Right renal pelvis (tissue), 4 donors: ENCODE measurements at regions not wholly inside any gene's neighbourhood (a gene's known extent, or its start where the extent isn't known, plus 50 kb on each side); places are given as distances from the start of the nearest gene placed in this dataset.
A peak's percentile ranks its signal among the peaks of the same experiment; 100 is the strongest.
"Not testable (repeated sequence)": the region's sequence is repeated elsewhere in the genome, so short reads cannot be mapped to it uniquely, and the experiment has no call there.

Source experiments
- DNase-seq, 4 donors: peaks; one replicate each; pipeline ENCODE4 v3.0.0-alpha.2; 2013; ENCODE audit warnings: low read depth in 4 of 4, low spot score in 3 of 4, missing footprints in 1 of 4

- no peak for DNase-seq
Observed at GRCh38 chr5:28807195-28807729, 1768.9 kb upstream of the CDH9 start.

GRCh38 chr5:28799035-28799434 lies 1760.6 kb upstream of the CDH9 start:
- not testable (repeated sequence) for DNase-seq

GRCh38 chr5:28788954-28789353 lies 1750.6 kb upstream of the CDH9 start:
- no peak for DNase-seq

- DNase-seq = no peak
Observed at GRCh38 chr5:28780083-28780692, 1741.8 kb upstream of the CDH9 start.

- no peak for DNase-seq
Observed at GRCh38 chr5:28779161-28779754, 1740.9 kb upstream of the CDH9 start.

DNA sequence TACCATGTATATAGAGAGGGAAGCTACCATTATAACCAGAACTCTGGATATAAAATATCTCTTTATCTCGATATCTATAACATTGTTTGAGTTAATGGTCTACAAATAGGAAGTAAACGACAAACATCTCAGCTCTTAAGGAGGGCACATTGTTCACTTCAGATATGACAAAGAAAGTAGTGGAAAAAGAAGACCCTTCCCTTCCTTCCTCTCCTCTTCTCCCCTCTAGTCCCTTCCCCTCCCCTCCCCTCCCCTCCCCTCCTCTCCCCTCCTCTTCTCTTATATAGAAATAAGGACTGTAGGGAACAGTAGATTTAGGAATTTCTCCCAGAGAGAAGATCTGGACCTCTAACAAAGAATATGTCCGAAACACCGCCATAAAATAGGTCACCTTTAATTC lies 1731.9 kb upstream of the CDH9 start:
- no peak for DNase-seq

GRCh38 chr5:28766565-28767158 lies 1728.3 kb upstream of the CDH9 start:
- DNase-seq = peak in 2 of 4 donors; percentile 10 to 16

DNA sequence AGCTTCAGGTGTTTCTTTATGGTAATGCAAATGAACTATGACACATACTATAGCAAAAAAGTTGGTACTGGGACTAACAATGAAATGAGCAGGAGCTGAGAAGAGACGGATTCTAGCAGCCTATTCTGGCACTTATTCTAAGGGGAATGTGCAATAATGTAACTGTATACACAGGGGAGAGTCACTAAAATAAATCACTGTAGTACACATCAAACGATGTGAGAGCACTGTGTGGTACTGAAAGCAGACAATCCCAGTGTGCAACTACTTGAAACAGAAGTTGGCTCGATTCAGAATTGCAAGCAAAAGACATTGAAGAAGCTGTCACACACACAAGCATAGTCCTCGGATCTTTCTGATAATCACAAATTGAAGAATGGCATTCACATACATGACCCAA lies 1713.0 kb upstream of the CDH9 start:
- DNase-seq = no peak

- DNase-seq = no peak
Observed at GRCh38 chr5:28750251-28750650, 1711.9 kb upstream of the CDH9 start.

GRCh38 chr5:28748446-28748845 lies 1710.1 kb upstream of the CDH9 start:
- DNase-seq = no peak

DNA sequence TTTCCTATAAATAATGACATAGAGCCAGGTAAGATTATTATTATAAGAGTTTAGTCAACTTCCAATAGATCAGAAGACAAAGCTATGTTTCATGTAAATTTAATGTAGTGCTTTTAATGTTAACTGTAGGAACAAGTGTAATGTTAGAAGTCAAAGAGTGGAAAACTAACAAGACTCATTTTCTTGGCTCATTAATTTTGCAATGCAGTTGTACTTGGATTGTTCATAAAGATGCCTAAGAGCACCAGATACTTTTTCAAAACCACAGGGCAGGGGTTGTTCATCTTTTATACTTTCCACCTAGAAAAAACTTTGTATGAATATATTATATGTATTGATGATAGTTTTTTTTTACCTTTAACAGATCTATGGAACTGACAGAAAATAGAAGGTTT lies 1705.3 kb upstream of the CDH9 start:
- no peak for DNase-seq

DNA sequence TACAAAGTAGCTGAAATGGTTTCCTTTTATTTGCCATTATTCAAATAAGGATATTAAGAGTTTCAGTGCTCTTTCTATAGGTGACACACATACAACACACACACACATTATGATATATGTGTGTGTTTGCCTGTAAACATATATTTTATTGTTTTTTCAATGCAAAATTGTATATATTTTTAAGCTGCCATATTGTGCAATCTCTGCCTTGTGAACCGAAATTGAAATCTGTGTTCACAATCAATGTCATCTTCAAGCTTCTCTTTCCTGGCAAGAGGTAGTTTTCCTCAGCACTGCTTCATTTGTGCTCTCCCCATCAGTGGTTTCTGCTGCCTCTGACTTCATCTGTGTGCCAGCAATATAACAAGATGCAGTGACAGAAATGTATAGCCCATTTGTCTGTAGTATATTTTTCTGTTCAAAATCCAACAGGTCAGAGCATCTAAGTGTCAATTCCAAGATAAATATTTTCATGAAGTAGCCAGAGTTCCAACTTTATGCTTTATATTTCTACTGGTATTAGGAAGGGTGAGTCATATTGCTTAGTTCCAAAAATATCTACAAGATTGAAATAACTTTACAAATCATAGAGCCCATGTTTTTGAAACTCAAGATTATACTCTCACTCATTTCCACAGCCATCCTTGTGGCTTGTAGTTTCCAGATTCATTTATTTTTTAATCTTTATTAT lies 1704.8 kb upstream of the CDH9 start:
- DNase-seq = no peak

GRCh38 chr5:28737682-28738081 lies 1699.3 kb upstream of the CDH9 start:
- no peak for DNase-seq

DNA sequence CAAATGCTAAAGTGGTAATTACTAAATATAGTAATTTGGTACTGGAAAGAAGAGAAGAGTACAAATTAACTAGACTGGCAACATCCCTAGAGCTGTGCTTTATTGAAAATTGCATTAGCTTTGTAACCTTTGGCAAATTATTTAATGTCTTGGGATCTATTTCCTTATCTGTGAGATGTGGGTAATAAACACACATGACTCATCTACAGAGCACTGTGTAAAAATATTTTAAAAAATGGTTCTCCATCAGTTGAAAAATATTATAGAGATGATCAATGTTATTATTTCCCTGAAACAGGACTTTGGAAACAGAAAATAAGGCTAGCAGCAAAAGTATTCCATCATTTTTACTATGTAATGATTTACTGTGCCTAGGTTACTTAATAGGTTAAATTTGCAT lies 1698.8 kb upstream of the CDH9 start:
- DNase-seq = no peak

- DNase-seq = no peak
Observed at GRCh38 chr5:28734396-28734795, 1696.0 kb upstream of the CDH9 start.

- DNase-seq = no peak
Observed at GRCh38 chr5:28729067-28729466, 1690.7 kb upstream of the CDH9 start.

GRCh38 chr5:28726815-28727214 lies 1688.4 kb upstream of the CDH9 start:
- no peak for DNase-seq

DNA sequence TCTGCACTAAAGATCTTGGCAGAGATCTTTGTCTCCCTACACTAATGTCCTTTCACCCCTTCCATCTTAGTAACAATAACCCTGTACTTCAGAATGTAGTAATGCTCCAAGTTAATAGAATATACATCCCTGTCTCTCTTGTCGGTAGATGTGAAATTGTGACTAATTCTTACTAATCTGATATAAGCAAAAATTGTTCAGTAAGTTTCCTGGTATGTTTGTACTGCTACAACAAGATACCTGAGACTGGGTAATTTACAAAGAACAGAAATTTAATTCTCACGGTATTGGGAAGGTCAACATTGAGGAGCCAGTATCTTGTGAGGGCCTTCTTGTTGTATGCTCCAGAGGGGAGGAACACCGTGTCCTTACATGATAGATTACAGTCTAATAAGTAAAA lies 1686.6 kb upstream of the CDH9 start:
- no peak for DNase-seq

DNA sequence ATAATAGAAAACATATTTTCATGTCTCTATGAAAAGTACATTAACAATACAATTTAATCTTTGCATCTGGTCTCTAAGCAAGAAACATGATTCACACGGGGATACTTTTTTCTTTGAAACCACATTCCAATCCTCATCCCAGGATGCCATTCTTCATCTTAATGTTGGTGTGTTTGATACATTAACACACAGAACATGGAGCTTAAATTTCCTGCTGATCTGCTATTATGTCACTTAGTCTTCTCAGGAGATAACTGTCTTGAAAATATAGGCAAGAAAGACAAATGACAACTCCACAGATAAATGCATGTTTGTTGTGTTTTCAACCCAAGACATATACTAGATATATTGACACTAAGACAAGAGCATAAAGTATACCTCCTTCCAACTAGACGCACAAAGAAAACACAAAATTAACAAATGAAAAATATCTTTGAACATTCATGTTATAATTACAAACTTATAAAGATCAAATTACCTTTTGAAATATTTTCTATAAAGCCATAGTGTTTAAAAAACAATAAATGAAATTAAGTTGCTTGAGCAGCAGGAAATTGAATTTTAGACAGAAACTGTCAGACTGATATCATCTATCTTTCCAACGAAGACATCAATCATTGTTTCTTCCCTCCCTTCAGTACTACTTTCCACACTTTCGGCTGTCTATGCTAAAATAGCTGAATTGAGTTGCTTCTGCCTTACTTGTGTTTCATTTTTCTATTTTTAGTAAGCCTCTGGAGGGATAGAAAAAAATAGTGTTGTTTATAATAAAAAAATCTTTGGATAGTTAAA lies 1676.7 kb upstream of the CDH9 start:
- no peak for DNase-seq

DNA sequence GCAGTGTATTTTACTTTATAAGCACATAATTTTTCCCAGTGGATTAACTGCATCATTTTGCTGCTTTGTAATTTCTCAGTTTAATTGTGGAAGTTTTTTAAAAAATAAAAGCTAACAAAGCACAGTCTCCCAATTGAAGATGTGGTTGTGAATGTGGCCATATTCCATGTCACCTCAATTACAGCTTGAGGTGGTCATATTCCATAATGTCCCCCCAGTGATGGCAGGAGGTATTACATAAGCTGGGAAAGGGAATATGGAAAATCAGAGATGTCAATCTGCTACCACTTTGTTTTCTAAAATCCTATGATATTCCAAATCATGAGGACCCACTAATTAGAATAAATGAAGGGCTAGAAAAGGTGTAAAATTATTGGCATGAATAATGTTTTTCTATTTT lies 1672.0 kb upstream of the CDH9 start:
- DNase-seq = no peak

GRCh38 chr5:28708472-28708871 lies 1670.1 kb upstream of the CDH9 start:
- DNase-seq = no peak
